ENCODE measurements at regions not wholly inside any gene's neighbourhood (a gene's known extent, or its start where the extent isn't known, plus 50 kb on each side); places are given as distances from the start of the nearest gene placed in this dataset.

- FAIRE-seq, result no peak
- DNase-seq (ENCODE audit: low spot score), result no peak
Observed at GRCh38 chr4:138693526-138693925, 322.1 kb upstream of the NOCT start.

GRCh38 chr4:138692411-138692810 lies 323.2 kb upstream of the NOCT start:
- no peak for FAIRE-seq

GRCh38 chr4:138689593-138689992 lies 326.0 kb upstream of the NOCT start:
- no peak for DNase-seq (ENCODE audit: low spot score)
- no peak for FAIRE-seq

More at GRCh38 chr4:138692411-138692810, 323.2 kb upstream of the NOCT start:
- no peak for DNase-seq (ENCODE audit: low spot score)

- DNase-seq (ENCODE audit: low spot score) (no peak), FAIRE-seq (no peak)
Observed at GRCh38 chr4:138689187-138689586, 326.4 kb upstream of the NOCT start.

GRCh38 chr4:138688408-138689085 lies 327.0 kb upstream of the NOCT start:
- no peak for FAIRE-seq

GRCh38 chr4:138686106-138686835 lies 329.3 kb upstream of the NOCT start:
- DNase-seq (ENCODE audit: low spot score) (no peak), FAIRE-seq (no peak)

More at GRCh38 chr4:138688408-138689085, 327.0 kb upstream of the NOCT start:
- no peak for DNase-seq (ENCODE audit: low spot score)

GRCh38 chr4:138685316-138685715 lies 330.3 kb upstream of the NOCT start:
- FAIRE-seq (no peak), DNase-seq (ENCODE audit: low spot score) (no peak)

- no peak for FAIRE-seq
- peak; percentile 44 for DNase-seq (ENCODE audit: low spot score)
Observed at GRCh38 chr4:138680989-138681604, 334.5 kb upstream of the NOCT start.

GRCh38 chr4:138680256-138680655 lies 335.3 kb upstream of the NOCT start:
- FAIRE-seq (no peak), DNase-seq (ENCODE audit: low spot score) (no peak)

- FAIRE-seq (no peak), DNase-seq (ENCODE audit: low spot score) (no peak)
Observed at GRCh38 chr4:138678985-138679746, 336.4 kb upstream of the NOCT start.

- no peak for FAIRE-seq
- DNase-seq (ENCODE audit: low spot score), result no peak
Observed at GRCh38 chr4:138677748-138678147, 337.8 kb upstream of the NOCT start.

- DNase-seq (ENCODE audit: low spot score), result no peak
- FAIRE-seq, result no peak
Observed at GRCh38 chr4:138677212-138677611, 338.4 kb upstream of the NOCT start.

- DNase-seq (ENCODE audit: low spot score) (no peak), FAIRE-seq (no peak)
Observed at GRCh38 chr4:138675685-138676084, 339.9 kb upstream of the NOCT start.

GRCh38 chr4:138674209-138674608 lies 341.4 kb upstream of the NOCT start:
- DNase-seq (ENCODE audit: low spot score) (no peak), FAIRE-seq (no peak)

- no peak for FAIRE-seq
- no peak for DNase-seq (ENCODE audit: low spot score)
Observed at GRCh38 chr4:138673053-138673452, 342.5 kb upstream of the NOCT start.

GRCh38 chr4:138672393-138672976 lies 343.1 kb upstream of the NOCT start:
- DNase-seq (ENCODE audit: low spot score), result no peak
- no peak for FAIRE-seq

- DNase-seq (ENCODE audit: low spot score) (no peak), FAIRE-seq (no peak)
Observed at GRCh38 chr4:138671606-138672084, 343.9 kb upstream of the NOCT start.

- no peak for FAIRE-seq
Observed at GRCh38 chr4:138671106-138671505, 344.5 kb upstream of the NOCT start.

GRCh38 chr4:138670681-138671080 lies 344.9 kb upstream of the NOCT start:
- FAIRE-seq (no peak), DNase-seq (ENCODE audit: low spot score) (no peak)

More at GRCh38 chr4:138671106-138671505, 344.5 kb upstream of the NOCT start:
- DNase-seq (ENCODE audit: low spot score), result no peak

GRCh38 chr4:138669479-138670315 lies 345.9 kb upstream of the NOCT start:
- peak; percentile 29 for DNase-seq (ENCODE audit: low spot score)
- no peak for FAIRE-seq

Measured in urothelium cell line (cell line).